MM.1S (cell line): ENCODE measurements at regions not wholly inside any gene's neighbourhood (a gene's known extent, or its start where the extent isn't known, plus 50 kb on each side); places are given as distances from the start of the nearest gene placed in this dataset.

Experiments used
- DNase-seq: peaks from one replicate; pipeline ENCODE4 v3.0.0-alpha.2; 2015
- H2AFZ ChIP-seq: fragments of 300-600 bp; sonication (generic); 2 replicates; pipeline ENCODE4 v1.6.0; 2016; ENCODE audit warnings: antibody characterized with exemption, low read length
- H3F3A ChIP-seq: fragments of 300-600 bp; sonication (generic); 2 replicates; pipeline ENCODE4 v1.6.1; 2016; ENCODE audit warnings: mild to moderate bottlenecking, antibody characterized with exemption, low read length, moderate library complexity, mixed read lengths; ENCODE audit not compliant: insufficient read depth
- H3K27ac ChIP-seq: fragments of 300-600 bp; sonication (generic); 2 replicates; pipeline ENCODE4 v1.5.1; 2016; ENCODE audit warnings: mild to moderate bottlenecking, low read length
- H3K27me3 ChIP-seq: fragments of 300-600 bp; sonication (generic); replicated peaks from 2 replicates; pipeline ENCODE4 v1.6.0; 2016; ENCODE audit warnings: low read length; ENCODE audit not compliant: insufficient read depth
- H3K36me3 ChIP-seq: fragments of 300-600 bp; sonication (generic); replicated peaks from 2 replicates; pipeline ENCODE4 v1.6.1; 2016; ENCODE audit warnings: mild to moderate bottlenecking, low read length, mixed read lengths; ENCODE audit not compliant: insufficient read depth
- H3K4me1 ChIP-seq: fragments of 300-600 bp; sonication (generic); 2 replicates; pipeline ENCODE4 v1.6.1; 2016; ENCODE audit warnings: low read length, mixed read lengths
- H3K4me2 ChIP-seq: fragments of 300-600 bp; sonication (generic); 2 replicates; pipeline ENCODE4 v1.6.0; 2016; ENCODE audit warnings: low read depth, low read length
- H3K4me3 ChIP-seq: fragments of 300-600 bp; sonication (generic); 2 replicates; pipeline ENCODE4 v1.5.1; 2016; ENCODE audit warnings: low read length, mixed read lengths
- H3K79me2 ChIP-seq: fragments of 300-600 bp; sonication (generic); 2 replicates; pipeline ENCODE4 v1.6.1; 2016; ENCODE audit warnings: mixed run types, low read length, mixed read lengths
- H3K9ac ChIP-seq: fragments of 300-600 bp; sonication (generic); 2 replicates; pipeline ENCODE4 v1.6.1; 2016; ENCODE audit warnings: low read length, mixed read lengths
- H3K9me2 ChIP-seq: fragments of 300-600 bp; sonication (generic); replicated peaks from 2 replicates; pipeline ENCODE4 v1.6.1; 2016; ENCODE audit warnings: mild to moderate bottlenecking, low read length, mixed read lengths; ENCODE audit not compliant: insufficient read depth
- H3K9me3 ChIP-seq: fragments of 300-600 bp; sonication (generic); replicated peaks from 2 replicates; pipeline ENCODE4 v1.6.1; 2016; ENCODE audit warnings: mild to moderate bottlenecking, low read length, mixed read lengths; ENCODE audit not compliant: insufficient read depth
- H4K20me1 ChIP-seq: fragments of 300-600 bp; sonication (generic); 2 replicates; pipeline ENCODE4 v1.6.1; 2016; ENCODE audit warnings: mild to moderate bottlenecking, low read length, moderate library complexity, mixed read lengths; ENCODE audit not compliant: insufficient read depth
- EZH2 ChIP-seq: fragments of 300-600 bp; sonication (generic); optimal IDR thresholded peaks from 2 replicates; pipeline ENCODE3; 2017; ENCODE audit warnings: low read depth, mild to moderate bottlenecking, antibody characterized with exemption, low read length, mixed read lengths
- EZH2phosphoT487 ChIP-seq: fragments of 300-600 bp; sonication (generic); IDR thresholded peaks from 2 replicates; pipeline ENCODE4 v1.6.1; 2018; ENCODE audit warnings: antibody characterized with exemption, low read length
- TF ChIP-seq, protein P1 (sequence below): fragments of 300-600 bp; sonication (generic); IDR thresholded peaks from 2 replicates; pipeline ENCODE4 v1.5.1; 2016; ENCODE audit warnings: antibody characterized with exemption, low read length, mixed read lengths

DNA sequence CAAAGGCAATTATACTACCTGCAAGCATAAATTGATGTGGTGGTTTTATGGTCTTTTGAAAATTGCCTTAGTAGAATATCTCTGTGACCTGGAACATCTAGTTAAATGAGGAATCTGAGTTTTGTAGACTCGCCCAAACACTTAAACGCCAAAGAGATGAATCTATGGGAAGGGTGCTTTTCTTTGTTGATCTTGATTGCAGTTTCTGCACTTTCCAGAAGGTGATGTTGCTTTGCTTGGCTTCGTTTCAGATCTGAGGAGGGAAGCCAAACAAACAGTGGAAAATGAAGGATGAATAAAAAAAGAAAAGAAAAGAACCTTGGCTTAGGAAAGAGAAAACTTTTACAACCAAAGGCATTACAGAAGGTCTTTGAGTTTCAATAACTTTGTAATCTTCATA lies 1021.2 kb downstream of the NR2F1-AS1 start:
- H3K9me3 ChIP-seq, result no peaks in the 10 kb centered on the region
- no peaks in the 10 kb centered on the region for H3K27me3 ChIP-seq
- no peak for TF ChIP-seq EZH2
- TF ChIP-seq, protein P1, sequence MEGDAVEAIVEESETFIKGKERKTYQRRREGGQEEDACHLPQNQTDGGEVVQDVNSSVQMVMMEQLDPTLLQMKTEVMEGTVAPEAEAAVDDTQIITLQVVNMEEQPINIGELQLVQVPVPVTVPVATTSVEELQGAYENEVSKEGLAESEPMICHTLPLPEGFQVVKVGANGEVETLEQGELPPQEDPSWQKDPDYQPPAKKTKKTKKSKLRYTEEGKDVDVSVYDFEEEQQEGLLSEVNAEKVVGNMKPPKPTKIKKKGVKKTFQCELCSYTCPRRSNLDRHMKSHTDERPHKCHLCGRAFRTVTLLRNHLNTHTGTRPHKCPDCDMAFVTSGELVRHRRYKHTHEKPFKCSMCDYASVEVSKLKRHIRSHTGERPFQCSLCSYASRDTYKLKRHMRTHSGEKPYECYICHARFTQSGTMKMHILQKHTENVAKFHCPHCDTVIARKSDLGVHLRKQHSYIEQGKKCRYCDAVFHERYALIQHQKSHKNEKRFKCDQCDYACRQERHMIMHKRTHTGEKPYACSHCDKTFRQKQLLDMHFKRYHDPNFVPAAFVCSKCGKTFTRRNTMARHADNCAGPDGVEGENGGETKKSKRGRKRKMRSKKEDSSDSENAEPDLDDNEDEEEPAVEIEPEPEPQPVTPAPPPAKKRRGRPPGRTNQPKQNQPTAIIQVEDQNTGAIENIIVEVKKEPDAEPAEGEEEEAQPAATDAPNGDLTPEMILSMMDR, result no peak
- TF ChIP-seq EZH2phosphoT487, result no peak
- no peak overlapping the region for H3K27ac ChIP-seq
- H4K20me1 ChIP-seq, result no peaks in the 10 kb centered on the region
- H3K79me2 ChIP-seq, result no peaks in the 10 kb centered on the region
- H2AFZ ChIP-seq, result no peak overlapping the region
- H3K4me2 ChIP-seq, result no peak overlapping the region
- H3K4me1 ChIP-seq, result 0 out of 2 replicates have a peak, but pooled peaks cover 3% of the 10 kb centered on the region
- no peaks in the 10 kb centered on the region for H3K9me2 ChIP-seq
- H3F3A ChIP-seq, result no peaks in the 10 kb centered on the region
- H3K4me3 ChIP-seq, result no peak overlapping the region
- no peak for DNase-seq
- H3K9ac ChIP-seq, result no peak overlapping the region
- H3K36me3 ChIP-seq, result no peaks in the 10 kb centered on the region

DNA sequence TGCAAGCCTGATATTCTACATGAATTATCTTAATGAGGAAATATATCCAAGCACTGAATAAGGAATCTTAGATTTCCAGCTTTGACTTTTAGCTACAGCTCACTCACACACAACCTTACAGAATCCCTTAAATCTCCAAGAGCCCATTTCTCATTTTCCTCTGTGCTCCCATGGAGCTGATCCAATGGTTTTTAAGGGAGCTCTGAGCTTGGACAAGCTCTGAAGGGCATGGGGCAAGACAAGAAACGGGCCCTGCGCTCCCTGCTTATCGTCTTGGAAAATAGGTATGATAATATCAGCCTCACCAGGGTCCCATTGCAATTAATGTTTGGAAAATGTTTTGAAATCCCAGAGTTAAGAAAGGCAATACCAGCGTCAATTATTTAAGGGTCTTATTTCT lies 1021.7 kb downstream of the NR2F1-AS1 start:
- TF ChIP-seq EZH2phosphoT487, result no peak
- TF ChIP-seq, protein P1, result no peak
- no peak for TF ChIP-seq EZH2
- Histone ChIP-seq H3K4me2 (no peak overlapping the region), H3K9me2 (no peaks in the 10 kb centered on the region), H3K9ac (no peak overlapping the region), H3K27ac (no peak overlapping the region), H3K79me2 (no peaks in the 10 kb centered on the region), H3K9me3 (no peaks in the 10 kb centered on the region), H3F3A (no peaks in the 10 kb centered on the region), H4K20me1 (no peaks in the 10 kb centered on the region), H3K27me3 (no peaks in the 10 kb centered on the region), H3K4me1 (0 out of 2 replicates have a peak, but pooled peaks cover under 1% of the 10 kb centered on the region), H3K36me3 (no peaks in the 10 kb centered on the region), H3K4me3 (no peak overlapping the region), H2AFZ (no peak overlapping the region)
- no peak for DNase-seq

DNA sequence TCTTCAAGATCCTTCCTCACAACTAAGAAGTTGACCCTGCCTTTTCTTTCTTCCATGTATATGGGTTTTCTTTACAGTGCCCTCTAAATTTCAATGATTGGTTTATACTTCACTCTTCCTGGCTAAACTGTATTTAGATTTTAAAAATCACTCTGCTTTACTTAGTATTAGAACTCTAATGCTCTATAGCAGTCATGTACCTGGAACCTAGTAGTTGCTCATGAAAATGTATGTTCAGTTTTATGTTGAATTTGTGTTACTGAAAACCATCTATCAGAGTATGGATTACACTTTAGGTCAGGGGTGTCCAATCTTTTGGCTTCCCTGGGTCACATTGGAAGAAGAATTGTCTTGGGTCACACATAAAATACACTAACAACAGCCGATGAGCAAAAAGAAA lies 1024.3 kb downstream of the NR2F1-AS1 start:
- no peak for TF ChIP-seq EZH2phosphoT487
- TF ChIP-seq EZH2, result no peak
- TF ChIP-seq, protein P1, result no peak
- Histone ChIP-seq H3K4me3 (no peak overlapping the region), H4K20me1 (no peaks in the 10 kb centered on the region), H3F3A (no peaks in the 10 kb centered on the region), H3K9me3 (no peaks in the 10 kb centered on the region), H3K9ac (no peak overlapping the region), H3K9me2 (no peaks in the 10 kb centered on the region), H3K27ac (no peak overlapping the region), H3K4me2 (no peak overlapping the region), H3K36me3 (no peaks in the 10 kb centered on the region), H3K4me1 (no peaks in the 10 kb centered on the region), H2AFZ (no peak overlapping the region), H3K79me2 (no peaks in the 10 kb centered on the region), H3K27me3 (no peaks in the 10 kb centered on the region)
- DNase-seq, result no peak
